Suppressor macrophage (primary cell): ENCODE measurements at regions not wholly inside any gene's neighbourhood (a gene's known extent, or its start where the extent isn't known, plus 50 kb on each side); places are given as distances from the start of the nearest gene placed in this dataset.

Experiments
- DNase-seq, 4 experiments: peaks; one replicate each; pipeline ENCODE4 v3.0.0-alpha.2; 2020 to 2022

- DNase-seq: no peak
Measured at GRCh38 chr2:11923935-11924334, 177.5 kb downstream of the LPIN1 start.

GRCh38 chr2:11925295-11926066, 179.0 kb downstream of the LPIN1 start:
- no peak for DNase-seq

- DNase-seq: peak; percentile 91 to 96 (median 95)
Measured at GRCh38 chr2:11930211-11930761, 183.9 kb downstream of the LPIN1 start.

GRCh38 chr2:11932048-11932512, 185.6 kb downstream of the LPIN1 start:
- DNase-seq: no peak

- no peak for DNase-seq
Measured at GRCh38 chr2:11932962-11933361, 186.5 kb downstream of the LPIN1 start.

GRCh38 chr2:11933854-11934253, 187.4 kb downstream of the LPIN1 start:
- peak; percentile 25 to 73 (median 52) for DNase-seq

GRCh38 chr2:11936761-11937160, 190.3 kb downstream of the LPIN1 start:
- no peak for DNase-seq

GRCh38 chr2:11938196-11938595, 191.8 kb downstream of the LPIN1 start:
- no peak for DNase-seq

GRCh38 chr2:11939523-11939922, 193.1 kb downstream of the LPIN1 start:
- DNase-seq: no peak

GRCh38 chr2:11940121-11940743, 193.8 kb downstream of the LPIN1 start:
- DNase-seq: no peak

- DNase-seq: no peak
Measured at GRCh38 chr2:11940799-11941198, 194.4 kb downstream of the LPIN1 start.

- no peak for DNase-seq
Measured at GRCh38 chr2:11941201-11942177, 195.1 kb downstream of the LPIN1 start.

GRCh38 chr2:11942178-11942569, 195.7 kb downstream of the LPIN1 start:
- no peak for DNase-seq

- DNase-seq: peak in 2 of 4 experiments; percentile 11 to 22
Measured at GRCh38 chr2:11944311-11944710, 197.9 kb downstream of the LPIN1 start.

GRCh38 chr2:11945139-11946126, 199.0 kb downstream of the LPIN1 start:
- peak in 2 of 4 experiments; percentile 39 to 55 for DNase-seq

GRCh38 chr2:11947956-11948355, 201.5 kb downstream of the LPIN1 start:
- DNase-seq: peak in 3 of 4 experiments; percentile 16 to 47 (median 39)

- peak; percentile 13 to 51 (median 22) for DNase-seq
Measured at GRCh38 chr2:11949732-11950523, 203.5 kb downstream of the LPIN1 start.

GRCh38 chr2:11950896-11951295, 204.5 kb downstream of the LPIN1 start:
- no peak for DNase-seq

GRCh38 chr2:11951492-11951891, 205.1 kb downstream of the LPIN1 start:
- peak in 1 of 4 experiments; percentile 19 for DNase-seq

- no peak for DNase-seq
Measured at GRCh38 chr2:11953258-11953657, 206.8 kb downstream of the LPIN1 start.
